A673 (cell line): ENCODE measurements at regions not wholly inside any gene's neighbourhood (a gene's known extent, or its start where the extent isn't known, plus 50 kb on each side); places are given as distances from the start of the nearest gene placed in this dataset.

Experiments used
- BruUV-seq: library from RNA; stranded (reverse); fragments of 400-500 nt; replicated peaks from 2 replicates; lab custom pipeline; 2021; lab: Mats Ljungman, UMichigan
- CTCF ChIA-PET: fragments of 300-600 bp; sonication (Branson Sonifier 250); formaldehyde crosslinking; loops from one replicate; lab custom pipeline; 2022; ENCODE audit warnings: antibody characterized with exemption; lab: Charles Lee
- POLR2A ChIA-PET: fragments of 300-600 bp; sonication (Branson Sonifier 250); formaldehyde crosslinking; loops from one replicate; lab custom pipeline; 2022; ENCODE audit warnings: antibody characterized with exemption; ENCODE audit not compliant: low non-redundant PET; lab: Charles Lee
- DNase-seq: peaks from one replicate; pipeline ENCODE4 v3.0.0-alpha.2; 2015; ENCODE audit warnings: low spot score
- H3K27ac ChIP-seq: fragments of 200-600 bp; sonication (generic); 2 replicates; pipeline ENCODE4 v1.5.1; 2016; ENCODE audit warnings: mixed run types, low read depth, mild to moderate bottlenecking, mixed read lengths, antibody characterized with exemption, low read length; ENCODE audit not compliant: poor library complexity, severe bottlenecking
- H3K27me3 ChIP-seq: fragments of 200-600 bp; sonication (generic); replicated peaks from 2 replicates; pipeline ENCODE4 v1.6.1; 2017; ENCODE audit warnings: mixed run types, low read depth, mild to moderate bottlenecking, mixed read lengths, antibody characterized with exemption, low read length; ENCODE audit not compliant: insufficient read depth, poor library complexity
- H3K36me3 ChIP-seq: fragments of 200-600 bp; sonication (generic); 2 replicates; pipeline ENCODE4 v1.6.1; 2016; ENCODE audit warnings: mixed run types, mild to moderate bottlenecking, mixed read lengths, antibody characterized with exemption, low read length; ENCODE audit not compliant: insufficient read depth, poor library complexity, severe bottlenecking
- H3K4me1 ChIP-seq: fragments of 200-600 bp; sonication (generic); 2 replicates; pipeline ENCODE4 v1.6.1; 2017; ENCODE audit warnings: mixed run types, mild to moderate bottlenecking, mixed read lengths, antibody characterized with exemption, low read length; ENCODE audit not compliant: insufficient read depth, poor library complexity, severe bottlenecking
- H3K4me3 ChIP-seq: fragments of 200-600 bp; sonication (generic); 2 replicates; pipeline ENCODE4 v1.5.1; 2016; ENCODE audit warnings: low read depth, mixed run types, mild to moderate bottlenecking, mixed read lengths, low read length; ENCODE audit not compliant: poor library complexity, severe bottlenecking
- H3K9me3 ChIP-seq: fragments of 200-600 bp; sonication (generic); 2 replicates; pipeline ENCODE4 v1.6.1; 2016; ENCODE audit warnings: mixed run types, low read depth, mild to moderate bottlenecking, mixed read lengths, antibody characterized with exemption, low read length; ENCODE audit not compliant: poor library complexity, severe bottlenecking
- EZH2 ChIP-seq: fragments of 200-600 bp; sonication (generic); IDR thresholded peaks from 2 replicates; pipeline ENCODE4 v1.6.1; 2017; ENCODE audit warnings: borderline replicate concordance, low read depth, mild to moderate bottlenecking, mixed read lengths, antibody characterized with exemption, low read length; ENCODE audit not compliant: poor library complexity, severe bottlenecking
- intact Hi-C: fragments of 100-400 bp; cut with micrococcal nuclease; formaldehyde crosslinking; loops from one replicate; pipeline ENCODE4 v1.10.0; 2022; ENCODE audit not compliant: unreplicated experiment
- TF ChIP-seq, protein P1 (sequence below): fragments of 300-800, 200-600 bp; sonication (generic); conservative IDR thresholded peaks from 2 replicates; pipeline ENCODE4 v1.5.1; 2017; ENCODE audit warnings: low read depth, mild to moderate bottlenecking, antibody characterized with exemption, low read length, moderate library complexity, mixed read lengths

DNA sequence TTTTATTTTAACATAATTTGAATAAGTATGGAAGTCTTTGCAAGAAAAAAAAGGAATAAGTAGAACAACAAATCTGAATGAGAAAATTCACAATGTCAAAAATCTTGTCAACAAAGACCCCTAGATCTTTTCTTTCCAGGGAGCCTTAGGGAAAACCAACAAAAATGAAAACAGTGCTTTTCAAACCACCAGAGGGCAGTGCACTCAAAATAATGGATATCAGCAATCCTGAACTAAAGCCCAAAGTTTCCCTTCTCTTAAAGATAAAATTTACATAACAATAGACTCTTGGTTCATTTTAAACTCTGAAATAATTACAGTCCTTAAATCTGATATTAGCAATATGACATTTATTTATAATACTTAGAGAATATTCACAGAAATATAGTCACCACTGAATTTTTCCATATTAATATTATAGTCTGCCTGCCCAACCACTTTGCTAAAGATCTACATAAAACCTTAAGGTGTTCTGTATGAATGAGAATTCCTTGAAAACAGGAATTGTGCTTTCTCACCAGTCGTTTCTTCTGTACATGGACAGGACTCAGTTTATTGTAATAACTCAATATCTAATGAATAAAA, 105.3 kb upstream of the BMP5 start:
- intact Hi-C loops, result loop anchor here (1.0 to 10.0 kb wide), 5 partner anchors 122 to 614 kb away; no protein-coding TSS in a partner anchor
- no peaks in the 10 kb centered on the region for H3K27me3 ChIP-seq
- BruUV-seq, result no TSS peak
- peak; percentile 82 for DNase-seq
- H3K27ac ChIP-seq, result peak overlapping the region; percentile 48
- H3K4me3 ChIP-seq, result no peak overlapping the region
- H3K9me3 ChIP-seq, result peaks cover 11% of the 10 kb centered on the region
- TF ChIP-seq EZH2, result no peak
- TF ChIP-seq, protein P1, sequence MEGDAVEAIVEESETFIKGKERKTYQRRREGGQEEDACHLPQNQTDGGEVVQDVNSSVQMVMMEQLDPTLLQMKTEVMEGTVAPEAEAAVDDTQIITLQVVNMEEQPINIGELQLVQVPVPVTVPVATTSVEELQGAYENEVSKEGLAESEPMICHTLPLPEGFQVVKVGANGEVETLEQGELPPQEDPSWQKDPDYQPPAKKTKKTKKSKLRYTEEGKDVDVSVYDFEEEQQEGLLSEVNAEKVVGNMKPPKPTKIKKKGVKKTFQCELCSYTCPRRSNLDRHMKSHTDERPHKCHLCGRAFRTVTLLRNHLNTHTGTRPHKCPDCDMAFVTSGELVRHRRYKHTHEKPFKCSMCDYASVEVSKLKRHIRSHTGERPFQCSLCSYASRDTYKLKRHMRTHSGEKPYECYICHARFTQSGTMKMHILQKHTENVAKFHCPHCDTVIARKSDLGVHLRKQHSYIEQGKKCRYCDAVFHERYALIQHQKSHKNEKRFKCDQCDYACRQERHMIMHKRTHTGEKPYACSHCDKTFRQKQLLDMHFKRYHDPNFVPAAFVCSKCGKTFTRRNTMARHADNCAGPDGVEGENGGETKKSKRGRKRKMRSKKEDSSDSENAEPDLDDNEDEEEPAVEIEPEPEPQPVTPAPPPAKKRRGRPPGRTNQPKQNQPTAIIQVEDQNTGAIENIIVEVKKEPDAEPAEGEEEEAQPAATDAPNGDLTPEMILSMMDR, result peak; percentile 80
- peaks cover under 1% of the 10 kb centered on the region for H3K36me3 ChIP-seq
- H3K4me1 ChIP-seq, result peaks cover 25% of the 10 kb centered on the region
- ChIA-PET POLR2A (interaction anchor here (0.7 kb wide), 1 partner anchor 1939 kb away, joined by 16 read pairs; no protein-coding TSS in a partner anchor), CTCF (interaction anchor here (0.6 to 0.7 kb wide), 2 partner anchors 32 to 240 kb away, joined by 3 to 4 read pairs; no protein-coding TSS in a partner anchor)

DNA sequence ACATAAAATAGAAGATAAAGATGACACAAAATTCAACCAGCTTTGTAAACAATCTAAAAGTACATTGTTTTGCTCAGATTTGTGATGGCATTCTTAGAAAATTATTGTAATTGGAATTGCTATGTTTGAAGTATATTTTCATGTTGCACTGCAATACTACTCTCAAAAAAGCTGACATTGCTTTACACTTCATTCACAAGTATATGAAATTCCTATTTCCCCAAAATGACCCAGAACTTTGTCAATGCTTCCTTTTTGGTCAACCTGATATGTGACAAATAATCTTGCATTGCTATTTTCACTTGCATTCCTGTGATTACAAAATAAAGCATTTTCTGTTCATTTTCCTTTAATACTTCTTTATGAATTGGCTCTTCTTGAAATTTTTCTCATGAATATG, 104.1 kb upstream of the BMP5 start:
- Histone ChIP-seq H3K36me3 (peaks cover 3% of the 10 kb centered on the region), H3K4me3 (no peak overlapping the region), H3K4me1 (peaks cover 33% of the 10 kb centered on the region), H3K27ac (no peak overlapping the region), H3K27me3 (no peaks in the 10 kb centered on the region), H3K9me3 (peaks cover 11% of the 10 kb centered on the region)
- POLR2A ChIA-PET, result no interaction called here
- BruUV-seq, result no TSS peak
- intact Hi-C loops, result no loop called here
- DNase-seq, result no peak
- TF ChIP-seq EZH2, result no peak
- TF ChIP-seq, protein P1, result no peak
- CTCF ChIA-PET, result interaction anchor here (2.6 kb wide), 1 partner anchor 313 kb away, joined by 7 read pairs; no protein-coding TSS in a partner anchor

DNA sequence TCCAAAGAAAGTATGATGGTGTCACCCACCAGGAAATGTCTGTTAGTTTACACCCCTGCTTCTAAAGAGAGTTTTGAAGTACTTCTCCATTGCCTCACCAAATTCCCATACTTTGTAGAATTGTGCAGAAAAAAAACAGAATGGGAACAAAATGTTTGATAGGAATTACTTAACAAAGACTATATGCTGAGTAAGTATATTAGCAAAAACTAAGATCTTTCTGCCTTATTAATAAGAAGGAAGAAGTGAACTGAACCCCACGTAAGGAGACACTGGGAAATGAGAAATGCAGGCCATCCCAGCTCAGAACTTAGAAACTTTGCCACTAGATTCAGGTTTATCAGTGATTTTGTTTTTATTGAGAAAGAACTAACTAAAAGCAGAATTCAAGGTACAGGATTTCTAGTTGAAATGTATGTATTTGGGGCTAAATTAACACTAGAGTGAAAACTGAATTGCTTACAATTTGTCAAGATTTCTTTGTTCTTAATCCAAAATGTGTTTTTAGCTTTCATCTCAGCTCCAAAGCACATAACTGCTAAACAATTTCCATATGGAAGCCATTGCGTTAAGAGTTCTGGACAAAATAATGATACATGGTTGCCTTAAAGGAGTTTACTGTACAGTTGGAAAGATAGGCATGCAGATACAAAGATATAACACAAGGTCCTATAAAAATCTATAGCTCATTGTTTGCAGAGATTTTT, 102.7 kb upstream of the BMP5 start:
- BruUV-seq, result no TSS peak
- Histone ChIP-seq H3K4me3 (no peak overlapping the region), H3K36me3 (peaks cover 3% of the 10 kb centered on the region), H3K27ac (peak overlapping the region; percentile 33), H3K27me3 (no peaks in the 10 kb centered on the region), H3K9me3 (peaks cover 11% of the 10 kb centered on the region), H3K4me1 (peaks cover 43% of the 10 kb centered on the region)
- ChIA-PET CTCF (interaction anchor here (2.6 kb wide), 1 partner anchor 315 kb away, joined by 7 read pairs; no protein-coding TSS in a partner anchor), POLR2A (interaction anchor here (0.5 to 0.6 kb wide), 2 partner anchors 269 to 930 kb away, joined by 3 read pairs; no protein-coding TSS in a partner anchor)
- no peak for DNase-seq
- intact Hi-C loops, result no loop called here
- TF ChIP-seq, protein P1, result no peak
- TF ChIP-seq EZH2, result no peak
